Hematopoietic multipotent progenitor cell (in vitro differentiated cells): ENCODE measurements at regions not wholly inside any gene's neighbourhood (a gene's known extent, or its start where the extent isn't known, plus 50 kb on each side); places are given as distances from the start of the nearest gene placed in this dataset.

Experiments used
- DNase-seq, 3 donors: peaks; one replicate each; pipeline ENCODE4 v3.0.0-alpha.2; 2011 to 2015; ENCODE audit warnings: low read depth in 2 of 3, low spot score in 2 of 3

GRCh38 chr9:626596-626995 is 214.9 kb upstream of the DMRT1 start:
- DNase-seq, result no peak

- no peak for DNase-seq
Measured at GRCh38 chr9:627336-627970, 214.0 kb upstream of the DMRT1 start.

- peak in 1 of 3 donors; percentile 59 for DNase-seq
Measured at GRCh38 chr9:629146-629545, 212.4 kb upstream of the DMRT1 start.

- DNase-seq, result no peak
Measured at GRCh38 chr9:630817-631216, 210.7 kb upstream of the DMRT1 start.

- DNase-seq, result peak in 1 of 3 donors; percentile 27
Measured at GRCh38 chr9:631596-631995, 209.9 kb upstream of the DMRT1 start.

- no peak for DNase-seq
Measured at GRCh38 chr9:633461-633860, 208.0 kb upstream of the DMRT1 start.

GRCh38 chr9:636931-637591 is 204.4 kb upstream of the DMRT1 start:
- no peak for DNase-seq

GRCh38 chr9:638152-638551 is 203.3 kb upstream of the DMRT1 start:
- DNase-seq, result no peak

GRCh38 chr9:642014-642413 is 199.5 kb upstream of the DMRT1 start:
- DNase-seq, result peak in 1 of 3 donors; percentile 58

GRCh38 chr9:643966-644365 is 197.5 kb upstream of the DMRT1 start:
- DNase-seq, result no peak

GRCh38 chr9:647522-647921 is 194.0 kb upstream of the DMRT1 start:
- no peak for DNase-seq

GRCh38 chr9:649128-650074 is 192.1 kb upstream of the DMRT1 start:
- DNase-seq, result no peak

GRCh38 chr9:650362-650761 is 191.1 kb upstream of the DMRT1 start:
- peak in 1 of 3 donors; percentile 71 for DNase-seq

- no peak for DNase-seq
Measured at GRCh38 chr9:651371-651770, 190.1 kb upstream of the DMRT1 start.

- DNase-seq, result no peak
Measured at GRCh38 chr9:652914-653313, 188.6 kb upstream of the DMRT1 start.

GRCh38 chr9:653421-653820 is 188.1 kb upstream of the DMRT1 start:
- DNase-seq, result no peak

GRCh38 chr9:653856-654387 is 187.6 kb upstream of the DMRT1 start:
- DNase-seq, result no peak

GRCh38 chr9:655875-656274 is 185.6 kb upstream of the DMRT1 start:
- DNase-seq, result no peak

GRCh38 chr9:656926-657568 is 184.4 kb upstream of the DMRT1 start:
- peak in 1 of 3 donors; percentile 46 for DNase-seq

- DNase-seq, result no peak
Measured at GRCh38 chr9:659286-659685, 182.2 kb upstream of the DMRT1 start.

- peak in 1 of 3 donors; percentile 48 for DNase-seq
Measured at GRCh38 chr9:660227-660626, 181.3 kb upstream of the DMRT1 start.
